Fibroblast of skin of abdomen (primary cell): ENCODE measurements at regions not wholly inside any gene's neighbourhood (a gene's known extent, or its start where the extent isn't known, plus 50 kb on each side); places are given as distances from the start of the nearest gene placed in this dataset.

ENCODE experiments used
- DNase-seq: peaks from one replicate; pipeline ENCODE4 v3.0.0-alpha.2; 2013

GRCh38 chr2:6679471-6679870 lies 186.2 kb downstream of the CMPK2 start:
- no peak for DNase-seq

DNA sequence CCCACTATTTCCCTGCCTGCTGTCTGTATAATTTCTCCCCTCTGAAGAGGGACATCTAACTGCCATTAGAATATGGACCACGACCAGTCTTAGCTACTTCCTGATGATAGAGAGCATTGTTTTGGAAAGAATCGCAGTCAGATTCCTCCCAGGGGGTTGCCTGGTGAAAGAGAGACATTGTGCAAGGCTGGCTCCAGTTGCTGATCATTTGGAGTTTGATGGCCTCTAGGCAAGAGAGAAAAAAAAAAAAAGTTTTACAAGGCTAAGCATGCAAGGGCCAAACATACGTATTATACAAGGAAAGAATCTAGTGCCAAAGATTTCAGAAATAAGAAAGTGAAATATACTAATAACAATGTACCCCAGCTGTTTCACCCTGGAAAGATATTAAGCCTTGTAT lies 182.2 kb downstream of the CMPK2 start:
- no peak for DNase-seq

GRCh38 chr2:6685447-6685846 lies 180.3 kb downstream of the CMPK2 start:
- no peak for DNase-seq

GRCh38 chr2:6692056-6692455 lies 173.7 kb downstream of the CMPK2 start:
- DNase-seq, result peak; percentile 21

- DNase-seq, result no peak
Observed at GRCh38 chr2:6692819-6693218, 172.9 kb downstream of the CMPK2 start.

GRCh38 chr2:6694555-6694954 lies 171.2 kb downstream of the CMPK2 start:
- no peak for DNase-seq

- no peak for DNase-seq
Observed at GRCh38 chr2:6700335-6700734, 165.4 kb downstream of the CMPK2 start.

GRCh38 chr2:6704077-6704476 lies 161.6 kb downstream of the CMPK2 start:
- DNase-seq, result no peak

GRCh38 chr2:6721395-6721794 lies 144.3 kb downstream of the CMPK2 start:
- DNase-seq, result no peak

- no peak for DNase-seq
Observed at GRCh38 chr2:6722574-6722973, 143.1 kb downstream of the CMPK2 start.

DNA sequence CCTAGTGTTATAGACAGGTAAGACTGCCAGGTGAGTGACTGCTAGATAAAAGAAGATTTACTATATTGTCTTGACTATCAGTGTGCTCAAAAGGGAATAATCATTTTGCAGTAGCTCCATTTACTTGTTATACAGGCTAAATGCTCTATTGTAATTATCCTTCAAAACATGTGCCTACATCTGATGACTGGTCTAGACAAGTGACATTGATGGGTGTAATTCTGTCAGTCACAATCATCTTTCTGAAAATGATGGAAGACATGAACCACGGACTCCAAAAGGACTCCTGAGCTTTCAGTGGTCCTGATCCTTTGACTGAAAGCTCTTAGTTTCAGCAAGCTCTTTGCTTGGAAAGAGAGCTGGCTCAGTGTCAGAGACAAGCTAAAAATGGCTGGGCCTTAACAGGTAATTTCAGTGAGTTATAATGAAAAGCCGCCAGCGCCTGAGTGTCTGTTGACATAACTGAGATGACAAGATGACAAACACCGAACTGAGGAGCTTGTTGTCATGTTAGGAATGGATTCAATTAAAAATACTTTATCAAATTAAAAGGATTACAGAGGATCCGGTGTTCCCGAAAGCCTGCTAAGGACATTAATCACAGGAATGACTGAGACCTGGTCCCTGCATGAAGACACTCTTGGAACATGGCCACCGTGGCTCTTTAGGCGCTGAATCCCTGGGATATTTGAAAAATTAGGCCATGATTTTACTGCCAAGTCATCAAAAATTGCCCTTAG lies 141.7 kb downstream of the CMPK2 start:
- DNase-seq, result peak; percentile 23

GRCh38 chr2:6724605-6725140 lies 141.0 kb downstream of the CMPK2 start:
- peak; percentile 11 for DNase-seq

DNA sequence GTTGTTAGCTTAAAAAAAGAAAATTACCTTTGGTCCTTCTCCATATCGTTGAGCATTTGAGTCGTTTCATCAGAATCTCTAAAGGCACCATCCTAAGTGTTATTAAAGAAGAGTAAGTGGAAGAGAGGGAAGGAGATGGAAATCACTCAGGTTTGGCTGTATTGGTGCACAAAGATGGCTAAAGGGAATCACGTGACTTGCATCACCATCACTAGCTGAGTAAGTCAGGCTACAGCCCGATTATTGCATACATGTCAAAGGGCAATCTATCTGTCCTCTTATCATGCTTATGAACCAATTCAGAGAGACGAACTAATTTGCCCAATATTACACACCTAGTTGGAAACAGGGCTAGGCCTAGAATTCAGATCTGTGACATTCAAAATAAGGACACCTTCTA lies 137.6 kb downstream of the CMPK2 start:
- DNase-seq, result no peak

- no peak for DNase-seq
Observed at GRCh38 chr2:6730003-6730402, 135.7 kb downstream of the CMPK2 start.

DNA sequence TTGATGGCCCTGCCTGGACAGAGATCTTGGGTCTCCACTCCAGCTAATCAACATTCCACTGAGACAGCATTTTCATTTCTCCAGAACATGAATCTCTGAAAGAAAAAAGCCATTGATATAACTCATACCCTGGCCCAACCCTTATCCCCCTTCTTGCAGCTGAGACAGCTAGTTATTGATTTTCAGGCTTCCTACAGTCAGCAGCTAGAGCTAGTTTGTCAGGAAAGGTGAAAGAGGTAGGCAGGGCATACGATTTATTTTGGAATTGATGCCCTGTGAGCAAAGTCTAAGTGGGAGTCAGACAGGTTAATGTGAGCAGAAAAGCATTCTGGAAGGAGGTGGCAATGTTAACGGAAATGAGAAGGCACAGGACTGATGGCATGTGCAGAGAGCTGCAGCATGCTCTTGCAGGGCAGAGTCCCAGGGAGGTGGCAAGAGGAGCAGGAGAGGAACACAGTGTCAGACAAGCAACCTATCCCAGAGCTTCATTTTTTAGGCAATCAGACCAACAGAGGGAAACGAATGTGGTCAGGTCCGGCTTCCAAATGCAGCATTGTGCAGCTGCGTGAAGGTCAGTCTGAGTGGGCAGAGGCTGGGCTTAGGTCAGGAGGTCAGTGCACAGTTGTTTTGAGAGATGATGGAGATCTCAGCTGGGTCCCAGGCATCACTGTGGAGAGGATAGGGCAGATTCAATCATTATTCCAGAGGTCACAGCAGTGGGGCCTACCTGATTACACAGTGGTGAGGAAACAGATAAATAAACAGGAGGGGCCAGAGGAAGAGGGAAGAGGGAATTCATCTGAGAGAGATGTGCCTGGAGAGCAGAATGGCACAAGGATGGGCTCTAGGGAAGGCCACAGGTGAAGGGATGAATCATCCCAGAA lies 134.8 kb downstream of the CMPK2 start:
- DNase-seq, result no peak

DNA sequence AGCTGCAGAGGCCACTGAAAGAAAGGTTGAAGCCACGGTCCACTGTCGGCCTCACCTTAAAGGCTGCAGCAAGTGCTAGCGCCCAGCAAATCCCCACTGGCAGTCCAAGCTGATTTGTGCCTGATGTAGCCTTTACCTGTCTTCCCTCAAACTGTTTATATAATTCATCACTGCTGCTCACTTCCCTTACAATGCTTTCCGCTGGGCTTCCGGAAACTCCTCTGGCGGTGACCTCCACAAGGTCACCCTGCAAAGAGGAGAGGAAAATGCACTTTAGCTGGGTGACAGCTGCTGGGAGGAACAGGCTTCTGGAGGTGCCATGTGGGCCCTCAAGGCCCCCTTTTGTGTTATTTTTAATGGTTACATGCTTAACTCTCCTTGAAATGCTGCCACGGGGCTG lies 126.2 kb downstream of the CMPK2 start:
- no peak for DNase-seq

- DNase-seq, result peak; percentile 10
Observed at GRCh38 chr2:6741229-6741628, 124.5 kb downstream of the CMPK2 start.

DNA sequence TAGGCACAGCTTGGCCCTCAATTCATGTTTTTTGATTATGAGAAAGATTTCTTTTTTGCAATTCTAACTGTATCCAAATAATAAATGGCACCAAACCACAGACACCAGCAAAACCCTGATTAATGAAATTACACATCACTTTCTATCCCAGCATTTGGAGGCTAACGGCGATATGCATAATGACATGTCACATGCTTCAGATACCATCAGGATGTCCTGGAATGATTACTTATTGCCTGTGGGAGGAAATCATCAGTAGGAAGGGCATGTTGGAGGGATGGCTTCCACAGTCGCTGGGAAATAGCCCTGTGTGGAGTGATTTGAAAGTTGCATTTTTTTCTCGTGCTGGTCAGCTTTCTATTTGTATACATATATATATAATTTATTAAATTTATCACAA lies 121.7 kb downstream of the CMPK2 start:
- DNase-seq, result no peak

- no peak for DNase-seq
Observed at GRCh38 chr2:6747433-6747832, 118.3 kb downstream of the CMPK2 start.

DNA sequence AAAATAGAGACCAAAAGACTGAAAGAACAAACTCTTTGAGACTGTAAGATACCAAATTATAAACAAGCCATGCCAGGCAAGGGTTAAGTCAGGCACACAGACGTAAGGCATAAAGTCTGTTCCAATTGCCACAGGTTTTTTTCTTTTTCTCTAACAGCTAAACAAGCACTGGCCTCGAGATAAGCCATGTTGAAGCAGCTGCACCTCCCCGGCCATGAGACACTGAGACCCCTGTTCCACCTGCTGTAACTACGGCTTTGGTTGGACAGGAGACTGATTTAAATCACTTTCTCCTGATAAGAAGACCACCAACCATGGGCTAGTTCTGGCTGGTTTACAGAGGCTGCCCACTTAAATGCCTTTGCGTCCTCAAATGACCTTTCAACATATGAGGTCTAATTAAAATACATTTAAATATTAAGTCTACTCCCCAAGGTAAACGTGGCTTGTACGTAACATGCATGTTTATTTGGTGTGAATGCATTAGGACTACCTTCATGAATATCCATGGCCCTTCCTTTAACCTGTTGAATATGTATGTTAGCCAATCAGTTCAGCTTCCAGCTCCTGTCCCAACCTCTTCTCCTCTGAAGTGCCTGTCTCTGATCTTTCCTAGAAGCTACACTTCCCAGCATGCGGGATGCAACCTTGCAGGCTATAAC lies 117.2 kb downstream of the CMPK2 start:
- DNase-seq, result no peak

DNA sequence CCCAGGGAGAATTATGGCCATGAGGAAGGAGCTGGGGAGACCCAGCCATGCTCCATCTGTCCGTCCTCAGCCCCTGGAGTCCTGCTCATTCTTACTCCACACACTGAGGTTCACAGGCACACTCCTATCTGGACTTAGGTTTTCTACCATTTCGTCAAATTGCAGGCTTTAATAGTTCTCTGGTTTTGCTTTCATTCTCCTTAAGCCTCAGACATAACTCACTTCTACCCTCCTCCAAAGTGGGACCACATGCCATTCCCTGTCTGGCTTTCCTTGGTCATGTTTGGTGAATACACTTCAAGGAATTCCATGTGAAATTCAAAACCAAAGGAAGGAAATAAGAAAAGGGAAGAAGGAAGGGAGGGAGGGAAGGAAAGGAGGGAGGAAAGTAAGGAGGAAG lies 115.7 kb downstream of the CMPK2 start:
- peak; percentile 80 for DNase-seq

- DNase-seq, result peak; percentile 28
Observed at GRCh38 chr2:6750411-6751158, 115.1 kb downstream of the CMPK2 start.
